HEK293 (cell line): ENCODE measurements at regions not wholly inside any gene's neighbourhood (a gene's known extent, or its start where the extent isn't known, plus 50 kb on each side); places are given as distances from the start of the nearest gene placed in this dataset.
A peak's percentile ranks its signal among the peaks of the same experiment; 100 is the strongest.

Experiments used
- CTCF ChIA-PET: fragments of 350-600 bp; formaldehyde crosslinking; extraction: SDS; loops from one replicate; lab custom pipeline; 2021; ENCODE audit warnings: antibody characterized with exemption; lab: Yijun Ruan, JAX
- POLR2A ChIA-PET: fragments of 300-600 bp; formaldehyde crosslinking; extraction: SDS; loops from one replicate; lab custom pipeline; 2020; ENCODE audit warnings: antibody characterized with exemption, inconsistent platforms; lab: Yijun Ruan, JAX
- H3K27ac ChIP-seq: fragments of 200-500 bp; sonication (Bioruptor generic); 2 replicates; pipeline ENCODE4 v1.5.1; 2014; ENCODE audit warnings: low read depth, low read length, control low read depth, inconsistent platforms; ENCODE audit errors: extremely low read depth
- H3K36me3 ChIP-seq, 2 experiments: fragments of 200-500 bp in 1 of 2; sonication (Bioruptor generic) in 1 of 2; 1 replicate in 1 of 2; 2 replicates in 1 of 2; pipeline ENCODE4 v1.5.1; 2014 to 2017; ENCODE audit warnings: inconsistent platforms in 2 of 2, low read length in 2 of 2; ENCODE audit not compliant: control insufficient read depth in 2 of 2, insufficient read depth in 1 of 2
- H3K4me1 ChIP-seq: fragments of 200-500 bp; sonication (Bioruptor generic); 2 replicates; pipeline ENCODE4 v1.5.1; 2014; ENCODE audit warnings: mild to moderate bottlenecking, low read length, inconsistent platforms; ENCODE audit not compliant: control insufficient read depth, insufficient read depth
- H3K4me3 ChIP-seq: 2 replicates; pipeline ENCODE4 v1.5.1; 2011; ENCODE audit warnings: low read depth, mild to moderate bottlenecking, control low read depth, low read length, moderate library complexity
- H3K9me3 ChIP-seq: fragments of 200-500 bp; sonication (Bioruptor generic); 2 replicates; pipeline ENCODE4 v1.5.1; 2014; ENCODE audit warnings: low read depth, low read length, inconsistent platforms; ENCODE audit not compliant: control insufficient read depth, insufficient read depth
- RBAK ChIP-seq: fragments of 450-650 bp; formaldehyde crosslinking; IDR thresholded peaks from 2 replicates; pipeline ENCODE4 v1.5.1; 2016; ENCODE audit warnings: missing biosample characterization, missing genetic modification characterization
- SCRT1 ChIP-seq: fragments of 450-650 bp; formaldehyde crosslinking; IDR thresholded peaks from 2 replicates; pipeline ENCODE4 v1.5.1; 2016; ENCODE audit warnings: missing biosample characterization, missing genetic modification characterization, borderline replicate concordance
- SCRT2 ChIP-seq: fragments of 450-650 bp; formaldehyde crosslinking; IDR thresholded peaks from 2 replicates; pipeline ENCODE4 v1.5.1; 2016; ENCODE audit warnings: missing biosample characterization, missing genetic modification characterization
- WT1 ChIP-seq: fragments of 450-650 bp; formaldehyde crosslinking; IDR thresholded peaks from 2 replicates; pipeline ENCODE4 v1.5.1; 2016; ENCODE audit warnings: missing biosample characterization, missing genetic modification characterization
- ZBTB6 ChIP-seq: fragments of 450-650 bp; formaldehyde crosslinking; IDR thresholded peaks from 2 replicates; pipeline ENCODE4 v1.5.1; 2017; ENCODE audit warnings: missing biosample characterization, missing genetic modification characterization
- ZEB2 ChIP-seq: fragments of 450-650 bp; formaldehyde crosslinking; IDR thresholded peaks from 2 replicates; pipeline ENCODE4 v1.5.1; 2016; ENCODE audit warnings: missing biosample characterization, missing genetic modification characterization
- ZNF155 ChIP-seq: fragments of 450-650 bp; formaldehyde crosslinking; IDR thresholded peaks from 2 replicates; pipeline ENCODE4 v1.5.1; 2016; ENCODE audit warnings: missing biosample characterization, missing genetic modification characterization
- ZNF169 ChIP-seq: fragments of 450-650 bp; formaldehyde crosslinking; IDR thresholded peaks from 2 replicates; pipeline ENCODE4 v1.5.1; 2016; ENCODE audit warnings: missing biosample characterization, missing genetic modification characterization
- ZNF221 ChIP-seq: fragments of 450-650 bp; formaldehyde crosslinking; IDR thresholded peaks from 2 replicates; pipeline ENCODE4 v1.5.1; 2017; ENCODE audit warnings: missing biosample characterization, missing genetic modification characterization, borderline replicate concordance
- ZNF23 ChIP-seq: fragments of 450-650 bp; formaldehyde crosslinking; IDR thresholded peaks from 2 replicates; pipeline ENCODE4 v1.5.1; 2016; ENCODE audit warnings: missing biosample characterization, missing genetic modification characterization, borderline replicate concordance
- ZNF280C ChIP-seq: fragments of 450-650 bp; formaldehyde crosslinking; IDR thresholded peaks from 2 replicates; pipeline ENCODE4 v1.5.1; 2016; ENCODE audit warnings: missing biosample characterization, missing genetic modification characterization
- ZNF391 ChIP-seq: fragments of 450-650 bp; formaldehyde crosslinking; IDR thresholded peaks from 2 replicates; pipeline ENCODE4 v1.5.1; 2016; ENCODE audit warnings: low read depth, missing biosample characterization, missing genetic modification characterization, borderline replicate concordance
- ZNF398 ChIP-seq: fragments of 450-650 bp; formaldehyde crosslinking; IDR thresholded peaks from 2 replicates; pipeline ENCODE4 v1.5.1; 2017; ENCODE audit warnings: missing biosample characterization, missing genetic modification characterization
- ZNF416 ChIP-seq: fragments of 450-650 bp; formaldehyde crosslinking; IDR thresholded peaks from 2 replicates; pipeline ENCODE4 v1.5.1; 2016; ENCODE audit warnings: missing biosample characterization, missing genetic modification characterization
- ZNF549 ChIP-seq: fragments of 450-650 bp; IDR thresholded peaks from 2 replicates; pipeline ENCODE4 v1.5.1; 2018; ENCODE audit warnings: missing biosample characterization, missing genetic modification characterization, mild to moderate bottlenecking, inconsistent platforms, moderate library complexity
- ZNF555 ChIP-seq: fragments of 450-650 bp; formaldehyde crosslinking; conservative IDR thresholded peaks from 2 replicates; pipeline ENCODE4 v1.5.1; 2017; ENCODE audit warnings: missing biosample characterization, mild to moderate bottlenecking, missing genetic modification characterization, inconsistent platforms
- ZNF701 ChIP-seq: fragments of 450-650 bp; formaldehyde crosslinking; IDR thresholded peaks from 2 replicates; pipeline ENCODE4 v1.5.1; 2016; ENCODE audit warnings: missing biosample characterization, missing genetic modification characterization
- ZNF785 ChIP-seq: fragments of 450-650 bp; formaldehyde crosslinking; IDR thresholded peaks from 2 replicates; pipeline ENCODE4 v1.5.1; 2016; ENCODE audit warnings: missing biosample characterization, missing genetic modification characterization
- ZNF837 ChIP-seq: fragments of 450-650 bp; formaldehyde crosslinking; IDR thresholded peaks from 2 replicates; pipeline ENCODE4 v1.5.1; 2016; ENCODE audit warnings: missing biosample characterization, missing genetic modification characterization
- TF ChIP-seq, protein P1 (sequence below): fragments of 450-650 bp; formaldehyde crosslinking; IDR thresholded peaks from 2 replicates; pipeline ENCODE4 v1.5.1; 2016; ENCODE audit warnings: missing biosample characterization, missing genetic modification characterization
- TF ChIP-seq, protein P2 (sequence below): fragments of 450-650 bp; formaldehyde crosslinking; IDR thresholded peaks from 2 replicates; pipeline ENCODE4 v1.5.1; 2016; ENCODE audit warnings: missing biosample characterization, missing genetic modification characterization
- TF ChIP-seq, protein P3 (sequence below): fragments of 450-650 bp; formaldehyde crosslinking; IDR thresholded peaks from 2 replicates; pipeline ENCODE4 v1.5.1; 2016; ENCODE audit warnings: missing biosample characterization, missing genetic modification characterization
- TF ChIP-seq, protein P4 (sequence below): fragments of 450-650 bp; formaldehyde crosslinking; optimal IDR thresholded peaks from 2 replicates; pipeline ENCODE3; 2016; ENCODE audit warnings: missing biosample characterization, mild to moderate bottlenecking, missing genetic modification characterization

- TF ChIP-seq, protein P1, sequence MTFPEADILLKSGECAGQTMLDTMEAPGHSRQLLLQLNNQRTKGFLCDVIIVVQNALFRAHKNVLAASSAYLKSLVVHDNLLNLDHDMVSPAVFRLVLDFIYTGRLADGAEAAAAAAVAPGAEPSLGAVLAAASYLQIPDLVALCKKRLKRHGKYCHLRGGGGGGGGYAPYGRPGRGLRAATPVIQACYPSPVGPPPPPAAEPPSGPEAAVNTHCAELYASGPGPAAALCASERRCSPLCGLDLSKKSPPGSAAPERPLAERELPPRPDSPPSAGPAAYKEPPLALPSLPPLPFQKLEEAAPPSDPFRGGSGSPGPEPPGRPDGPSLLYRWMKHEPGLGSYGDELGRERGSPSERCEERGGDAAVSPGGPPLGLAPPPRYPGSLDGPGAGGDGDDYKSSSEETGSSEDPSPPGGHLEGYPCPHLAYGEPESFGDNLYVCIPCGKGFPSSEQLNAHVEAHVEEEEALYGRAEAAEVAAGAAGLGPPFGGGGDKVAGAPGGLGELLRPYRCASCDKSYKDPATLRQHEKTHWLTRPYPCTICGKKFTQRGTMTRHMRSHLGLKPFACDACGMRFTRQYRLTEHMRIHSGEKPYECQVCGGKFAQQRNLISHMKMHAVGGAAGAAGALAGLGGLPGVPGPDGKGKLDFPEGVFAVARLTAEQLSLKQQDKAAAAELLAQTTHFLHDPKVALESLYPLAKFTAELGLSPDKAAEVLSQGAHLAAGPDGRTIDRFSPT (tag by site-specific recombination), result no peak
- no peak for TF ChIP-seq ZNF416 (tag by site-specific recombination)
- TF ChIP-seq ZNF837 (tag by site-specific recombination), result no peak
- no peak for TF ChIP-seq ZNF785 (tag by site-specific recombination)
- TF ChIP-seq ZEB2 (tag by site-specific recombination), result no peak
- no peak for TF ChIP-seq ZNF701 (tag by site-specific recombination)
- no peak for TF ChIP-seq ZNF169 (tag by site-specific recombination)
- no peak for TF ChIP-seq ZNF555 (tag by site-specific recombination)
- no peak for TF ChIP-seq ZNF398 (tag by site-specific recombination)
- no peak for TF ChIP-seq ZBTB6
- TF ChIP-seq, protein P2, sequence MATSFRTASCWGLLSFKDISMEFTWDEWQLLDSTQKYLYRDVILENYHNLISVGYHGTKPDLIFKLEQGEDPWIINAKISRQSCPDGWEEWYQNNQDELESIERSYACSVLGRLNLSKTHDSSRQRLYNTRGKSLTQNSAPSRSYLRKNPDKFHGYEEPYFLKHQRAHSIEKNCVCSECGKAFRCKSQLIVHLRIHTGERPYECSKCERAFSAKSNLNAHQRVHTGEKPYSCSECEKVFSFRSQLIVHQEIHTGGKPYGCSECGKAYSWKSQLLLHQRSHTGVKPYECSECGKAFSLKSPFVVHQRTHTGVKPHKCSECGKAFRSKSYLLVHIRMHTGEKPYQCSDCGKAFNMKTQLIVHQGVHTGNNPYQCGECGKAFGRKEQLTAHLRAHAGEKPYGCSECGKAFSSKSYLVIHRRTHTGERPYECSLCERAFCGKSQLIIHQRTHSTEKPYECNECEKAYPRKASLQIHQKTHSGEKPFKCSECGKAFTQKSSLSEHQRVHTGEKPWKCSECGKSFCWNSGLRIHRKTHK (tag by site-specific recombination), result no peak
- TF ChIP-seq ZNF23 (tag by site-specific recombination), result no peak
- TF ChIP-seq, all 188 proteins: peak for 0
These were observed 54.3 kb upstream of the GNB4 start (continued) for GRCh38 chr3:179505534-179505933.

- ChIA-PET POLR2A (no interaction called here), CTCF (no interaction called here)
- no peaks in the 10 kb centered on the region for H3K4me1 ChIP-seq
- no peaks in the 10 kb centered on the region for H3K36me3 ChIP-seq
- no peak overlapping the region for H3K4me3 ChIP-seq
- H3K9me3 ChIP-seq, result no peaks in the 10 kb centered on the region
- peak; percentile 82 for TF ChIP-seq SCRT2 (tag by site-specific recombination)
- TF ChIP-seq ZNF280C (tag by site-specific recombination), result no peak
- TF ChIP-seq SCRT1 (tag by site-specific recombination), result peak; percentile 60; the same call in 1 of the 2 replicates
- no peak for TF ChIP-seq WT1 (tag by site-specific recombination)
- TF ChIP-seq, protein P3, sequence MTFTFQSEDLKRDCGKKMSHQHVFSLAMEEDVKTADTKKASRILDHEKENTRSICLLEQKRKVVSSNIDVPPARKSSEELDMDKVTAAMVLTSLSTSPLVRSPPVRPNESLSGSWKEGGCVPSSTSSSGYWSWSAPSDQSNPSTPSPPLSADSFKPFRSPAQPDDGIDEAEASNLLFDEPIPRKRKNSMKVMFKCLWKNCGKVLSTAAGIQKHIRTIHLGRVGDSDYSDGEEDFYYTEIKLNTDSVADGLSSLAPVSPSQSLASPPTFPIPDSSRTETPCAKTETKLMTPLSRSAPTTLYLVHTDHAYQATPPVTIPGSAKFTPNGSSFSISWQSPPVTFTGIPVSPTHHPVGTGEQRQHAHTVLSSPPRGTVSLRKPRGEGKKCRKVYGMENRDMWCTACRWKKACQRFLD (tag by site-specific recombination), result no peak
- TF ChIP-seq ZNF391 (tag by site-specific recombination), result no peak
- TF ChIP-seq ZNF837 (tag by site-specific recombination), result no peak
- TF ChIP-seq ZNF549, result no peak
- no peak for TF ChIP-seq ZNF155 (tag by site-specific recombination)
- TF ChIP-seq RBAK (tag by site-specific recombination), result no peak
- TF ChIP-seq, protein P4, sequence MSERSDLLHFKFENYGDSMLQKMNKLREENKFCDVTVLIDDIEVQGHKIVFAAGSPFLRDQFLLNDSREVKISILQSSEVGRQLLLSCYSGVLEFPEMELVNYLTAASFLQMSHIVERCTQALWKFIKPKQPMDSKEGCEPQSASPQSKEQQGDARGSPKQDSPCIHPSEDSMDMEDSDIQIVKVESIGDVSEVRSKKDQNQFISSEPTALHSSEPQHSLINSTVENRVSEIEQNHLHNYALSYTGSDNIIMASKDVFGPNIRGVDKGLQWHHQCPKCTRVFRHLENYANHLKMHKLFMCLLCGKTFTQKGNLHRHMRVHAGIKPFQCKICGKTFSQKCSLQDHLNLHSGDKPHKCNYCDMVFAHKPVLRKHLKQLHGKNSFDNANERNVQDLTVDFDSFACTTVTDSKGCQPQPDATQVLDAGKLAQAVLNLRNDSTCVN (tag by site-specific recombination), result no peak
- no peak for TF ChIP-seq ZNF221 (tag by site-specific recombination)
- no peak overlapping the region for H3K27ac ChIP-seq
These were observed 55.5 kb upstream of the GNB4 start for GRCh38 chr3:179506792-179507191.
